Activated naive CD4-positive, alpha-beta T cell (primary cell): ENCODE measurements at regions not wholly inside any gene's neighbourhood (a gene's known extent, or its start where the extent isn't known, plus 50 kb on each side); places are given as distances from the start of the nearest gene placed in this dataset.

Experiments used
- DNase-seq, 4 experiments: peaks; one replicate each; lab custom pipeline; 2025; lab: John Stamatoyannopoulos, UW

DNA sequence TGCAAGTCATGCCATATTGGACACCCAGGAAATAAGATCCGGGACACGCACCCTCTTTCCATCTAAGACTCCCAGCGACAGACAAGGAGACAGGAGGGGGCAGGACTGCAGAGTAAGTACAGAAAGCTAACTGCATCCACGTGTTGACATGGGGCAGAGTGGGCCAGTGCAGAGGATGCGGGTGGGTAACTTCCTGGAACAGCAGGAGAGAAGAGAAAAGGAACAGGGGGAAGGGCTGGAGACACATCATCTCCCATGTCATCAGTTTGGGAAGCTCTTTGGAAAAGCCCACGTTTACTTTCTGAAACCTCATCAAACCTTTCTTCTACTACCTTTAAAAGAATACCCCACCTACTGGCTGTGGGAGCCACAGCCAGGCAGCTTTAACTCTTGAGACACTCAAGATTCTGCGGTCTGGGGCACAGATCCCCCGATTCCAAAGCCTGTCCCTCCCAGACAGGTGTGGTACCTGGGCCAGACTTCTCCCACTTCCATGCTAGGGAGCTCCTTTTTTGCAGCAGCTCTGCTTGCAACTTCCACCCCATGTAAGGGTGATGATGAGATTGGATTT, 273.5 kb upstream of the RPL38 start:
- no peak for DNase-seq

DNA sequence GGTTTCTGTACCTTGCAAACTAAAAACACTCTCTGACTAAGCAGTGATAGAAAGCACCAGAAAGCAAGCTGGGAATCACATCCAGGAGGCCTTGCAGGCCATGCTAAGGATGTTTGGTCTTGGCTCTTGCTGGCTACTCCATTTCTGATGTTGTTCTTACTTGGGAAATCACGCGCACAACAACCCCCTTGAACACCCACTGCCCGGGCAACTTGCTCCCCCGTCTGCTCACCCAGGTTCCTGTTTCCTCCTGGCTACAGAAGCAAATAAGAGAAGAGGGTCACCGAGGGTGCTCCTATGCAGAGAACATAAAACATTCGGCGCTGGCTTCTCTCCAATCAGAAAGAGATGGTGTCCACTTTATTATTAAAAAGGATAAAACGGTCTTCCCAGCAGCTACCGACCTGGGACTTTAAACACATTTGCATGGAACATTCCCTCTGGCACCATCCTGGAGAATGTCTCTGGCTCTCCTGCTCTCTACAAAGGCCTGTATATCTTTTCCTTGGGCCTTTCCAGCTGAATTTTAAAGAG, 271.2 kb upstream of the RPL38 start:
- DNase-seq, result no peak

DNA sequence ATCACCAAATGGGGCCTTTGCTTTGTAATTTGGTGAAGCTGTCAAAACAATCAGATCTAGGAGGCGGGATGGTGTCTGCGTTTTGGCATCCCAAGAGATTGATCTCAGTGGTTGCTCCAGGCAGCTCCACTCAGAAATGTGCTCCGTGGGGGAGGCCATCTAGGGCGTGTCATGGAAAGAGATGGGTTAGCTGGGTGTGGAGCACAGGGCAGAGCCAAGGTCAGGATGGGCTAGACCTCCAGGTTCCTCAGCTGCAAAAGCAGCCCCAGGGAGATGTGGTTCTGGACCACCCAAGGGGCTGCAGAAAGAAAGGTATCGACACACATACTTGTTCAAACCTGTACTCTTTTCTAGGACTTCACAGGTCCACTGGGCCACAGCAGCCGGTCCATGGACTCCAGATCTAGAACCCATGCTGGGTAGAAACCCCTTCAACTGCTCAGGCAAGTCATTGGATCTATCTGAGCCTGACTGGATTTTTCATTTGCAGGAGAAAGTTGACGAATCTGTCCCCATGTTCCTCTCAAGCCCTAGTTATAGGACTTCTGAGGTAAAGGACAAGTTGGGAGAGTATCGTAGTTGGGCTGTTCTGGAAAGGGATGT, 270.2 kb upstream of the RPL38 start:
- DNase-seq, result no peak

DNA sequence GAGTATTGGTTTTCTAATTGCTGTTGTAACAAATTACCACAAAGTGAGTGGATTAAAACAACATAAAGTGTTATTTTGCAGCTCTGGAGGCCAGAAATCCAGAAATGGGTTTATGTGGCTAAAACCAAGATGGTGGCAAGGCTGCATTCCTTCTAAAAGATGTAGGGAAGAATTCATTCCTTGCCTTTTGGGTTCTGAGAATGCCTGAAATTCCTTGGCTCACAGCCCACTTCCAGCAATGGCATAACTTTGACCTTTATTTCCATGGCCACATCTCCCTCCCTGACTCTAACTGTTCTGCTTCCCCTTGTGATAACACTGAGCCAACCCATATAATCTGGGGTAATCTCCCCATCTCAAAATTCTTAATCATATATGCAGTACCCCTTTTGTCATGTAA, 269.6 kb upstream of the RPL38 start:
- DNase-seq, result no peak

DNA sequence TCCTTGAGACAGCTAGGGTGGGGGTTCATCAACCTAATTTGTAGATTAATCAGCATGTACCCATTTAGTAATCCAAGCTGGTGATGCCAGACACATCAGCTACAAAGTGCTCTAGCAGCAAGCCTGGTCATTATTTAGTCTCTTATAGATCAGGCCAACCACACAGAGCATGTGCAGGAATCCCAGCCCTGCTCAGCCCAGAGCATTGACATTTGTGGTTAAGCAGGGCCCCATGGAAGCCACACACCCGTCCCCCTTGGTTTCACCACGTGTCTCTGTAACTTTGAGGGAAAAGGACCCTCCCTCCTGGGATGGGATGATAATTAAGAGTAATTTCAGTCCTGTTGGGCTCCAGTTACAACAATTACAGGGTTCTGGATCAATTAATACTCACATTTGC, 268.8 kb upstream of the RPL38 start:
- DNase-seq, result no peak

DNA sequence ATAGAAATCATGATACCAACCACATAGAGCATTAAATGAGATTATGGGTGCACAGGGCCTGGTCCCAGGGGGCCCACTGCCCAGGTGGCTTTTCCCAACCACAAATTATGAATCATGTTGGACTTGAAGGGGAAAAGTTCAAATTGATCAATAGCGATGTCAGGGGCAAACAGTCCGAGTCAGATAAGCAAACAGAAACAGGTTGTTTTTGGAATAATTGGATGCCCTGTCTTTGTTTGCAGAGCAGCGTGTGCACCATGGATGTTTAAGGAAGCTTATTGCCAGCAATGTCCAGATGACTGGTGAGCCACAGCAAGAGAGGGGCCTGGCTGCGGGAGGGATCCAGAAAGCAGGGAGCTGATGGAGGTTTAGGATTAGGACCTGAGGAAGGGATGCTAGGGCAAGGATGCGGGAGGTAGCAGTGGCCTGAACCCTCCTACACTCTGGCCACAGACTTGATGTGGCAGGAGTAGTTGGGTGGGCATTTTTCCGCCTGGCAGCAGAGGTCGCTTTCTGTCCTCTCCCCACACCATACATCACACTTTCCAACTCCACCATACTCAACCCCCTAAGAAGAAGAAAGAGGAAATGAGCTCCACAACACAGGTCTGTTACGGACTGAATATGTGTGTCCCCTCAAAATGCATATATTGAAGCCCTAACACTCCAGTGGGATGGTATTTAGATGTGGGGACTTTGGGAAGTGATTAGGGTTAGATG, 266.4 kb upstream of the RPL38 start:
- DNase-seq, result no peak

DNA sequence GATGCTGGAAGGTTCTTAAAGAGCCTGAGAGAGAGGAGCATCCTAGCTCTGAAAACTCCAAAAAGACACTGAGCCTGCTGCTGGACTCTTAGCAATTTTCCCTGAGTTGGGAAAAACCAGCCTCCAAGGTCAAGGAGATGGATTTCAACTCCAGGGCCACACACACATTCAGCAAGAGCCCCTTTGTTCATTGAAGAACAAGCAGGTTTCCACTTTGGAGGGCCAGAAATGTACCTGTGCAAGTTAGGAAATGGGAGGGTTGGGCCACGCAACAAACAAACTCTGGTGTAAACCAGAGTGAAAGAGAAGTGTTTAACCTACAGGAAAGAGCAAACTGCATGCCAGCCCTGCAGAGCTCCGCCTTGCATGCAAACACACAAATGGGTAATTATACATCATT, 264.8 kb upstream of the RPL38 start:
- no peak for DNase-seq

DNA sequence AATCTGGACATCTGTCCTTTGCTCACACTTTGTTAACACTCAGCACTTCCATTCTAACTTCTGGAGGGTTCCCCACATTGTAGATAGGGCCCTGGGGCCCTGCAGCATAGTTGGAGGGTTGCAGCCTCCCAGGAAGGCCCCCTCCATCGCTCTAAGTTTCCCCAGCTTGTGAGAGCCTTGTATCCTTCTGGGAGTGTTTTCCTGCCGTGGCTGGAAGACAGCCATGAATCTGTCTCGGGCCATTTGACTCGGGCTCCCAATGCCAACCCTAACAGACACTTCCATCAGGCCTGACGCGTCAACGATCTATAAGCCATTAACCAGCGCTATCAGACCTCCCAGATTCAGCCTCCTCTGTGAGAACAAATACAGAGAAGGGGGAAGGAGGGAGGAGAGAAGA, 263.7 kb upstream of the RPL38 start:
- no peak for DNase-seq

DNA sequence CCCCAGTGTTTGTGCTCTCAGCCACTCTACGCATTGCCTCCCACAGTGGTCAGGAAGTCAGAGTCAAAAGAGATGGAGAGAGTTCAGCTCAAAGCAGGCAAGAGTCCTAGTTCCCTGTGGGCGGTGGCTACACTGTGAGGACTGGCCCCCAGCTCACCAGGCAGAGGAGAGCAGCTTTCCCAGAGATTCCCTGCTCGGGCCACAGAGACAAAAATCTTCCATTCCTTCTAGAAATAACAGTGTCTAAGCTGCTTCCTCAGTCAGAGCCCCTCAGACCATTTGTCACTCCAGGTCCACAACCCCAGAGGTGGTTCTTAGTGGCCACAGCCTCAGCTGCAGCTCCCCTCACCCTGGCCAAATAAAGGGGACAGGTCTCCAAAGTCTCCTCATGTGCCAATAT, 263.0 kb upstream of the RPL38 start:
- DNase-seq, result no peak

DNA sequence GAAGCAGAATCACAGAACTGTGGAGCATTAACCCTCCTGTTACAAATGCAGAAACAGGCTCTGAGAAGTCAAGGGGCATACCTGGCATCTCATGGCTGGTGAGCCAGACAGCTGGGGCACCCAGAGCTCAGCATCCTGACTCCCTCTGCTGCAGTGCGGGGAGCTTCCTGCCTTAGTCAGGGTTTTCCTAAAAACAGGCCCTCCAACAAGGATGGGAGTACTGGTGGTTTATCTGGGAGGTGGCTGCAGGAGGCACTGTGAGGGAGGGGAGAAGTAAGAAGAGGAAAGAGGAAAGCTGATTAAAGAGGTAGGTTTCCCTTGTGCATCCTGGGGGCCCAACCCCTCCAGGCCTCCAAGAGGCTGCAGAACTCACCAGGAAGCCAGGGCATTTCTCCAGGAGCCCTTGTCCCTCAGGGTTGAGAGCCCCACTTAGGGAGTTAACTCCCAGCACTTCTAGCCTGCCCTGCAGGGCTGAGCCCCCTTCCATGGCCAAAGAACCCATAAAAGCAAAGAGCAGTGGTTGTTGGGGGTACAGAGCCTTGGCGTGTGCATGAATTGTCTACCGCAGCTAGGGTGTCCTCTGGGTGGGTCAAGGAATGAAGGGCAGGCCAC, 261.5 kb upstream of the RPL38 start:
- no peak for DNase-seq

DNA sequence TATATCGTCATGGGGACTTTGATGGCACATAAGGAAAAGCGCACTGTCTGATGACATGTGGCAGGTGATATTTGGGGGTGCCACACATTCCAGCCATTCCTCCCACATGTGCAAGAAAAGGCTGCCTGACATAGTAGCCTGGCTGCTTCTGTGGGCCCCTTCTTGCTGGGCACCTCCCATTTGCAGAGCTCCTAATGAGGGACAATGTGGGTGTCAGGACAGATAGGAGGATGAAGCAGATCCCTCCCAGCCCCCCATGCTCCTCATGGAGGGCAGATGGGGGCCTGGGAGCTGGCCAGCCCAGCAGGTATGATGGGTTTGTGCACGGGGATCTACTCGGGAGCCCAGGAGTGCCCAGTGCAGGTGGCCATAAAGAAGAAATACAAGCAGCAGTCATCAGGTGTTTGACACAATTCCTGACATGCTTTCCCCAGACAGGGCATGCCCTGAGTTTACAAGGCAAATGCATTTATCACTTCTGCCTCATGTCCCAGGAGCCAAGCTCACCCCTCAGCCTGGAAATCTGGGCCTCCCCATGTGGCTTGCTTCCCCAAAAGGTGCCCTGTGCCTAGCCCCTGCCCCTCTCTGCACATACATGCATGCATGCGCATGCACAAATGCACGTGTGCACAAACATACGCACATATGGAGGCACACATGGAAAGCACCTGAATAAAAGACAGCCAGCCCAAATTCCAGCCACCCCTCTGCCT, 260.6 kb upstream of the RPL38 start:
- no peak for DNase-seq

DNA sequence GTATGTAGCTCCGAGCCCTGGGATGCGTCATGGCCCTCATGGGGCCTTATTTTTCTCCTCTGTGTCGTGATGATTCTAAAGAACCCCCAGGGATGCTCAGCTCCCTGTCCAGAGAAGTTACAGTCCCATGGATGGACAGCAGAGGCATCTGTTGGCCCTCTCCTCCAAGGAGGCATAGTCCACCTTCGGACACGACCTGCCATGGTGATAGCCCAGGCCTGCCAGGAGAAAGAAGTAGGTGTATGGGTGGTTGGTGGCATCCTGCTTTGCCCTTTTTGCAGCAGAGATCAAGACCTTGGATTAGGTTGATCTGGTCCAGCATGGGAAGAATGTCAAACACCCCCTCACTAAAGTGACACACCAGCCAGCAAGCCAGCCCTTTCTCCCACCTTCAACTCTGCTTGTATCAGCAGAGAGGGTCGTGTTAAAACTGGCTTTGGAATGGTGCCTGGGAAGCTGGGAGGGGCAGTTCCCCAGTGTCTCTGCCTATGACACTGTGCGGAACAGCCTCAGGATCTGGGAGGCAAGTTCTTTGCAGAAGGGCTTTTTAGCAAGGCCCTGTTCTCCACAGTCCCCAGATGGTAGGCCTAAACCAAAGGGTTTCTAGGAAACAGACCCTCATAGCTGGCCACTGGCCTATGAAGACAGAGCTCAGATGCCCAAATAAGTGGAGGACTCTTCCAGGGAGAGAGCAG, 259.9 kb upstream of the RPL38 start:
- no peak for DNase-seq

DNA sequence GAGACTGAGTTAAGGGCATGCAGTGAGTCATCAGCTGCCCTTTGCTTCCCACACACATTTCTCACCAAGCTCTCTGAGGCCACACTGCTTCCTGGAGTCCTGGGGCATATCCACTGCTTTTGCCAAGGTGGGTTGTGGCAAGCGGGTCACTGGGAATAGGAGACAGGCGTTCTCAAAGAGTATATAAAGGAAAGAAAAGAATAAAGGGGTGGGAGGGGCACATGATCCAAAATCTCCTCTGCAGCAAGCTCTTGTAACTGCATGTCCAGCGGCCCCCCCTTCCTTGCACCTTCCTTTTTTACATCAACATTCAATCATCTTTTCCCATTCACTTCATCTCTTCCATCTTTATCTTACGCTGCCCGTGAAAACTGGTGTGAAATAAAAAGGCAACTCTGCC, 259.1 kb upstream of the RPL38 start:
- no peak for DNase-seq

DNA sequence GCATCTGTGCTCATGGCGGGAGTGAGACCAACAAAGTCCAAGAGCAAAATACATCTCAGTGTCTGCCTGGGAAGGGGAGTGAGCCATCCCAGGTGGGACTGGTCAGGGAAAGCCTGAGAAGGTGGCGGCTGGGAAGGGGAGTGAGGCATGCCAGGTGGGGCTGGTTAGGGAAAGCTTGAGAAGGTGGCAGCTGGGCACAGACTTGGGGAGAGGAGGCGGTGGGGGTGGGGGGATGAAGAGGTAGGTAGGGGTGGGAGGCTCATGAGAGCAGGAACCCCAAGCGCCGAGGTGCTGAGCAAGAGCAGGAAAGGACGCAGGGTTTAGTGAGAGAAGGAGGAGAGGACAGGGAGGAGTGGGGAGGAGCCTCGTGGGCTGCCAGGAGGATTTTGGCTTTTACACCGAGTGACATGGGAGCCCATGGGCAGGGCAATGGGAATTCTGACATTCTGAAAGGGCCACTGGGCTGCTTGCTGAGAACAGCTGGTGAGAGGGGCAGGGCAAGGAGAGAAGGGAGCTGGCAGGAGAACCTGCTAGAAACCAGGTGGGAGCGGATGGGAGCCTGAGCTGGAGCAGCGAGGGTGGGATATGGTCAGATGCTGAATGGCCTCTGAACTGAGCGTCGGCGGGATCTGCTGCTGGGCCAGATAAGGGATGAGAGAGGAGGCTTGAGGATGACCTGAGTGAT, 256.1 kb upstream of the RPL38 start:
- DNase-seq, result no peak

DNA sequence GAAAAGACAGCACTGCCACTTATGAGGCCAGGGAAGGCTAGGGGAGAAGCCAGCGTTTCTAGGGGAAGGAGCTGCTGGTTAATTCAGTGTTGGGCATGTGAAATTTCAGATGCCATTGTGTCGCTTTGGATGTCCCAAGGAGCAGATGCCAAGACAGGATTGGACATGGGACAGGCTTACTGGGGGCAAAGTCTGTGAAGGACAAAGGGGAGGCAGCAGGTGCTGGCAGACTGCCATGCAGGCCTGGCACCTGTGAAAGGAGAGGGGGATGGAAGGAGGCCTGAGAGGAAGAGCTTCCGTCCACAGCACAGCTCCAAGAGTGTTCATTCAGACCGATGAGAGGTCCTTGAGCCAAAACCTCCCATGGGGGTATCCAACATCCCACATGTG, 255.5 kb upstream of the RPL38 start:
- DNase-seq, result no peak

DNA sequence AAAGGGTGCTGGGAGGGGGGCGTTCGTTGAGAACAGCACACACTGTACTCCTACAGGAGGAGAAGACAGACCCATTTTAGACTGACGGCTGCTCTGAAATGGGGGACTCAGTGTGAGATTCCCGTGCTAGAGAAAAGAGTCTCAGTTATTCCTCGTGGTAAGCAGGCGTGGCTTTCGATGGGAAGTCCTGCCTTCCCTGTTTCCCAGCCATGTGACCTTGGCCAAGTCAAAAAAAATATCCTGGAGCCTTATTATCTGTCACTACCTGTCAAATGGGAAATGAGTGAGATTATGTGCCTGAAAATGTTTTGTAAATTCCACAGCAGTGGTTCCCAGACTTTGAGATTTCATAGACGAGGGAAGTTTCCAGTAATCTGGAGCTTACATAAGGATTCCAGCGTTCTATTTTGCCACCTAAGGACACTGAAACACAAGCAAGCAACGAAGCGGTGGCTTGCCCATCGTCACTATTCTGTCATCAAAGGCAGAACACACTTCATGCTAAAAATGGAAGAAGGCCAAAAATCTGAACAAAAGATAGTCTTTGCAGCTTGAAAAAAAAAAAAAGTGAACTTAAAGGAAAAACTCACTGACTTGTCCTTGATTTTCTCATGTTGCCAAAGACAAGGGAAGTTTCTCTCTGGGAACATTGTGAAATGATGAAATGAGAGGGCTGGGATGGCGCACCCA, 253.4 kb upstream of the RPL38 start:
- DNase-seq, result no peak

DNA sequence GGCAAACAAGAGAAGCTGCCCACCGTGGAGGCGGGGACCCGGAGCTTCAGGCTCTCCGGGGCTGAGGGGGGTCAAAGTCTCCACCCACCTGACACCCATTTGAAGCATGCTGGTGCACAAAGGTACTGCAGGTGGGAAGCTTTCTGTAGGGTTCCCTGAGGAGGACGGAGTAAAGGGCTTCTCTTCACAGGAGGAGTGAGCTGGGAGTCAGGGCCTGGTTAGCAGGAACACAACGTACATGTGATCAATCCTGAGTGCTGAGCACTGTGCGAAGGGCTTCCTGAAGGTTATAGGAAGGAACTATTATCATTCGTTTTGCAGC, 252.9 kb upstream of the RPL38 start:
- no peak for DNase-seq

DNA sequence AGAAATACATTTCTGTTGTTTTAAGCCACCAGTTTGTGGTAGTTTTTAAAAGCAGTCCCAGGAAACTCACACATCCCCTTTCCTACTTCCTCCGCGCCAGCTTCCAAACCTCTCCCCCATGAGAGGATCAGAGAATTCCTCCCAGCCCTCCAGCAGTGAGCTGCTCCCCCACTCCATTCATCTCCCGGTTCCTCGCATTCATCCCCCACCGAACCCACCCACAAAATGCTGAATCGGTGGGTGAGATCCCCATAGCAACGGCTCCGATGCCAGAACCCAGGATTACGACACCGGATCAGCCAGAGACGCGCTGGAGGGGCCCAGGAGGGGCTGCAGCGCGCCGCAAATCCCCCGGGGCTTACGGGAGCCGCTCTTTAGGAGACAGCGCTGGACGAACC, 251.4 kb upstream of the RPL38 start:
- no peak for DNase-seq

DNA sequence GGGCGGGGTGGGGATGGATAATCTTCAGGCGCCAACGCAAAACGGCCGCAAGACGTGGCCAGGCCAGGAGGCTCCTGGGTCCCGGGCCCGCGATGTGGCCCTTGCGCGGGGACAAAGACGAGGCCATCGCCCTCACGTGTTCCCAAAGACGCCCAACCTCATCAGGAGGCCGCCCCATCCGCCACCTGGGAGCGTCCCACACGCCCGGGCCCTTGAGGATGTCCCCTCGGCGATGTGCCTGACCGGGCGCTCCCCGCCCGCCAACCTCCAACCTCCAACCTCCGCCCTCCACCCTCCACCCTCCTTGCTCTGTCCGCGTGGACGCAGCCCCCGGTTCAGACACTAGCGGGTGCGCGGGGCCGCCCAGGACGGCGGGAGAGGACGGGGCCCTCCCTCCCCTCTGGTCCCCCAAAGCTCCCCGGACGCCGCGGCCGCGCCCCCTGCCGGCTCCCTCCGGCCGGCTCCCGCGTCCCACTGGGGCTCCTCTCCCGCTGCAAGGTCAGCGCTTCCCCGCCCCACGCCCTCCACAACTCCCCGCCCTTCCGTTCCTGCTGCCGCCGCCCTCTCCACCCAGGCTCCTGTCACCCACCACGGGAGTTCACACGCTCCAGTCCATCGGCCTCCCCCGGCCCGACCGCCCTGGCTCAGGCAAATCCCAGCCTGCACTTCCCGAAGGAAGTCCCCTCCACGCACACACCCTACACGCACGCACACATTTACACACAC, 250.8 kb upstream of the RPL38 start:
- DNase-seq, result peak in 2 of 4 experiments; percentile 3 to 35
